Iris pigment epithelial cell (primary cell): ENCODE measurements at regions not wholly inside any gene's neighbourhood (a gene's known extent, or its start where the extent isn't known, plus 50 kb on each side); places are given as distances from the start of the nearest gene placed in this dataset.
A peak's percentile ranks its signal among the peaks of the same experiment; 100 is the strongest.
"Not testable (repeated sequence)": the region's sequence is repeated elsewhere in the genome, so short reads cannot be mapped to it uniquely, and the experiment has no call there.

Experiments used
- DNase-seq: peaks from one replicate; pipeline ENCODE4 v3.0.0-alpha.2; 2011; ENCODE audit warnings: low read depth

- DNase-seq: not testable (repeated sequence)
These were observed 206.6 kb upstream of the C2CD4B start for GRCh38 chr15:62371683-62372082.

- no peak for DNase-seq
These were observed 212.8 kb upstream of the C2CD4B start for GRCh38 chr15:62377736-62378480.

- DNase-seq: no peak
These were observed 213.8 kb upstream of the C2CD4B start for GRCh38 chr15:62378772-62379498.

GRCh38 chr15:62380011-62380410, 214.9 kb upstream of the C2CD4B start:
- no peak for DNase-seq

- DNase-seq: no peak
These were observed 217.0 kb upstream of the C2CD4B start for GRCh38 chr15:62382046-62382445.

- DNase-seq: peak; percentile 81
These were observed 225.1 kb upstream of the C2CD4B start, which contains the start of gene TLN2 for GRCh38 chr15:62389885-62390790. Gene TLN2, plus strand, starts transcription at chr15:62390550.

GRCh38 chr15:62390791-62391640, 225.9 kb upstream of the C2CD4B start:
- peak; percentile 54 for DNase-seq

- peak; percentile 57 for DNase-seq
These were observed 226.7 kb upstream of the C2CD4B start for GRCh38 chr15:62391641-62392262.

- DNase-seq: peak; percentile 31
These were observed 227.3 kb upstream of the C2CD4B start for GRCh38 chr15:62392376-62392775.

GRCh38 chr15:62393196-62393595, 228.1 kb upstream of the C2CD4B start:
- DNase-seq: no peak

- no peak for DNase-seq
These were observed 229.0 kb upstream of the C2CD4B start for GRCh38 chr15:62394079-62394478.

GRCh38 chr15:62400778-62401177, 235.7 kb upstream of the C2CD4B start:
- no peak for DNase-seq

GRCh38 chr15:62402687-62403086, 237.6 kb upstream of the C2CD4B start:
- no peak for DNase-seq

- peak; percentile 81 for DNase-seq
These were observed 238.2 kb upstream of the C2CD4B start for GRCh38 chr15:62403164-62403809.

- DNase-seq: no peak
These were observed 239.3 kb upstream of the C2CD4B start for GRCh38 chr15:62404194-62404985.

- DNase-seq: no peak
These were observed 241.3 kb upstream of the C2CD4B start for GRCh38 chr15:62406305-62406891.

GRCh38 chr15:62407216-62407615, 242.1 kb upstream of the C2CD4B start:
- DNase-seq: no peak

- DNase-seq: no peak
These were observed 242.9 kb upstream of the C2CD4B start for GRCh38 chr15:62407962-62408361.

GRCh38 chr15:62409466-62409865, 244.4 kb upstream of the C2CD4B start:
- no peak for DNase-seq
